NCI-H1436 treated with DMSO at 0.1 percent for 48 hours (cell line): ENCODE measurements at regions not wholly inside any gene's neighbourhood (a gene's known extent, or its start where the extent isn't known, plus 50 kb on each side); places are given as distances from the start of the nearest gene placed in this dataset.

Experiments
- DNase-seq: peaks from one replicate; lab custom pipeline; 2025; lab: John Stamatoyannopoulos, UW

GRCh38 chr6:146903451-146903850 is 300.8 kb upstream of the STXBP5 start:
- no peak for DNase-seq

- no peak for DNase-seq
Measured at GRCh38 chr6:146904596-146904995, 299.6 kb upstream of the STXBP5 start.

GRCh38 chr6:146905181-146905704 is 299.0 kb upstream of the STXBP5 start:
- DNase-seq, result no peak

- DNase-seq, result no peak
Measured at GRCh38 chr6:146908786-146909185, 295.4 kb upstream of the STXBP5 start.

GRCh38 chr6:146909376-146909775 is 294.8 kb upstream of the STXBP5 start:
- DNase-seq, result no peak

GRCh38 chr6:146909886-146910285 is 294.3 kb upstream of the STXBP5 start:
- DNase-seq, result no peak

- DNase-seq, result no peak
Measured at GRCh38 chr6:146910611-146911010, 293.6 kb upstream of the STXBP5 start.

GRCh38 chr6:146911635-146912215 is 292.5 kb upstream of the STXBP5 start:
- no peak for DNase-seq

- DNase-seq, result no peak
Measured at GRCh38 chr6:146912730-146913685, 291.2 kb upstream of the STXBP5 start.

- no peak for DNase-seq
Measured at GRCh38 chr6:146913842-146914488, 290.3 kb upstream of the STXBP5 start.

- DNase-seq, result no peak
Measured at GRCh38 chr6:146914489-146915483, 289.4 kb upstream of the STXBP5 start.

- DNase-seq, result no peak
Measured at GRCh38 chr6:146915671-146916127, 288.5 kb upstream of the STXBP5 start.

- no peak for DNase-seq
Measured at GRCh38 chr6:146916435-146917025, 287.7 kb upstream of the STXBP5 start.

GRCh38 chr6:146917182-146917581 is 287.0 kb upstream of the STXBP5 start:
- DNase-seq, result no peak

GRCh38 chr6:146917979-146918378 is 286.2 kb upstream of the STXBP5 start:
- DNase-seq, result no peak

GRCh38 chr6:146919017-146919416 is 285.2 kb upstream of the STXBP5 start:
- no peak for DNase-seq

- DNase-seq, result no peak
Measured at GRCh38 chr6:146923205-146923833, 280.9 kb upstream of the STXBP5 start.

GRCh38 chr6:146925846-146926245 is 278.4 kb upstream of the STXBP5 start:
- DNase-seq, result no peak

- no peak for DNase-seq
Measured at GRCh38 chr6:146928503-146928902, 275.7 kb upstream of the STXBP5 start.

GRCh38 chr6:146931214-146931613 is 273.0 kb upstream of the STXBP5 start:
- DNase-seq, result no peak
